Fibroblast of mammary gland (primary cell): ENCODE measurements at regions not wholly inside any gene's neighbourhood (a gene's known extent, or its start where the extent isn't known, plus 50 kb on each side); places are given as distances from the start of the nearest gene placed in this dataset.

Experiments used
- DNase-seq: peaks from one replicate; pipeline ENCODE4 v3.0.0-alpha.2; 2010; ENCODE audit warnings: low read depth
- H3K4me3 ChIP-seq: 2 replicates; pipeline ENCODE4 v1.5.1; 2011; ENCODE audit warnings: low read depth, mild to moderate bottlenecking, low read length, moderate library complexity; ENCODE audit not compliant: control insufficient read depth
- CTCF ChIP-seq: conservative IDR thresholded peaks from 2 replicates; pipeline ENCODE4 v1.5.1; 2011; ENCODE audit warnings: low read depth, low read length, inconsistent platforms; ENCODE audit not compliant: control insufficient read depth, insufficient read depth

- no peak for TF ChIP-seq CTCF
- H3K4me3 ChIP-seq = no peak overlapping the region
- no peak for DNase-seq
These were observed 657.7 kb downstream of the TRAM1L1 start for GRCh38 chr4:116427666-116428065.

GRCh38 chr4:116413222-116413621 is 672.2 kb downstream of the TRAM1L1 start:
- H3K4me3 ChIP-seq = no peak overlapping the region
- DNase-seq = no peak
- no peak for TF ChIP-seq CTCF

DNA sequence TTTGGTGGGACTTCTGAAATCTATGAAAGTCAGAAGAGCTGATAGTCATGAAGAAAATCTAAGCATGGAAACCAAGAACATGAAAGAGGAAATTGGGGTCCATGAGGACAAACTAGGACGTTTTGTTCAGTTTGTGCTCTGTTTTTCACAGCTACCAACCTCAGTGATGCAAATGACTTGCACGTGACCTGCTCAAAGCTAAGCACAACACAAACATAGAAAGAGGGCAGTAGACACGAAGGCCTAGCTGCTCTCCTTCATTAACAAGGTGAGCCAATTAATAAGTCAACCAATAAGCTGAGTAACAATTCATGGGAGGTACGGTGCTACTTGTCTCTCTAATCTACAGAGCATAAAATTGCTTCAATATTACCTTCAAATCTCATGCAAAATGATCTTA is 684.1 kb downstream of the TRAM1L1 start:
- TF ChIP-seq CTCF = no peak
- DNase-seq = no peak
- no peak overlapping the region for H3K4me3 ChIP-seq

GRCh38 chr4:116400480-116400879 is 684.9 kb downstream of the TRAM1L1 start:
- H3K4me3 ChIP-seq = no peak overlapping the region
- DNase-seq = no peak
- TF ChIP-seq CTCF = no peak

- H3K4me3 ChIP-seq = no peak overlapping the region
- TF ChIP-seq CTCF = no peak
- no peak for DNase-seq
These were observed 687.7 kb downstream of the TRAM1L1 start for GRCh38 chr4:116397714-116398113.

DNA sequence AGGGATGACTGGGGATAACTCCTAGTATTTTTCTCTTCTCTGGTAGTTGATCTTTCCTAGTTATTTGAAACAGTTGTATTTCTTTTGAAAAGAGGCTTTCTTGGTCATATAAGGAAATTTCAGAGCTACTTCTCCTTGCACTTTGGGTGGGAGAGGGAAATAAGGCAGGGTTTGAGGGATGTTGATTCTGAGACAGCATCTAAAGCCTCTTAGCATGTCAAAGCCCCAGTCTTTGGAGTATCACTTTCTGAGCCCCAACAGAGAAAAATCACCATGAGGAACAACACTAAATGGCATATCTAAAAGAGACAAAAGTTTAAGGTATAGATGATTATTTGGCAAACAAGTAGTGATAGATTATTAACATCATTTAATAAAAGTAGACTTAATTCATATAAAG is 688.1 kb downstream of the TRAM1L1 start:
- H3K4me3 ChIP-seq = no peak overlapping the region
- DNase-seq = no peak
- no peak for TF ChIP-seq CTCF

DNA sequence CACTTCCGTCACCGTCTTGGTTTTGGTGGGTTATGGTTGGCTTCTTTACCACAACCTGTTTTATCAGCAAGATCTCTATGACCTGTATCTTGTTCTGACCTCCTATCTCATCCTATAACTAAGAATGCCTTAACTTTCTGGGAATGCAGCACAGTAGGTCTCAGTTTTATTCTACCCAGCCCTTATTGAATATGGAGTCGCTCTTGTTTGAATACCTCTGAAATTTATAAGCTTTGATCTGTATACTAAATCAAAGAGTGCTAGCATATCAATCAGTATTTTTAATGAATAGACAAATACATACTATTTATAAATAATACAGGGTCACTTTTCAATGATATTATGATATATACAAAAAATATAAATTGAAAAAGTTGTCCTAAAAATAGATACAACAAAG is 690.0 kb downstream of the TRAM1L1 start:
- H3K4me3 ChIP-seq = no peak overlapping the region
- no peak for DNase-seq
- no peak for TF ChIP-seq CTCF
